ENCODE measurements at regions not wholly inside any gene's neighbourhood (a gene's known extent, or its start where the extent isn't known, plus 50 kb on each side); places are given as distances from the start of the nearest gene placed in this dataset.

- TF ChIP-seq, protein P1, sequence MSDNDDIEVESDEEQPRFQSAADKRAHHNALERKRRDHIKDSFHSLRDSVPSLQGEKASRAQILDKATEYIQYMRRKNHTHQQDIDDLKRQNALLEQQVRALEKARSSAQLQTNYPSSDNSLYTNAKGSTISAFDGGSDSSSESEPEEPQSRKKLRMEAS (IDR thresholded peaks at IDR 0.05), result no peak
- TF ChIP-seq PBX3 (IDR thresholded peaks at IDR 0.05) (no peak), EP300 (IDR thresholded peaks at IDR 0.05) (no peak), JUNB (IDR thresholded peaks at IDR 0.05) (no peak)
These were observed 73.1 kb downstream of the RTP5 start for GRCh38 chr2:241942416-241943208.

Measured in A549 (cell line).